Chondrocyte (in vitro differentiated cells): ENCODE measurements at regions not wholly inside any gene's neighbourhood (a gene's known extent, or its start where the extent isn't known, plus 50 kb on each side); places are given as distances from the start of the nearest gene placed in this dataset.

Experiments
- DNase-seq: peaks from one replicate; pipeline ENCODE4 v3.0.0; 2021; ENCODE audit warnings: mixed read lengths, low spot score
- H3K27ac Mint-ChIP-seq: one replicate; pipeline ENCODE4 v1.8.0; 2021; ENCODE audit warnings: mild to moderate bottlenecking, moderate library complexity, mixed read lengths; ENCODE audit not compliant: unreplicated experiment
- H3K27me3 Mint-ChIP-seq: 2 replicates; pipeline ENCODE4 v1.8.0; 2021; ENCODE audit warnings: low read depth, mixed read lengths
- H3K36me3 Mint-ChIP-seq: 2 replicates; pipeline ENCODE4 v1.8.0; 2021; ENCODE audit warnings: low read depth, mixed read lengths
- H3K4me1 Mint-ChIP-seq: 2 replicates; pipeline ENCODE4 v1.8.0; 2021; ENCODE audit warnings: low read depth, mild to moderate bottlenecking, mixed read lengths
- H3K4me3 Mint-ChIP-seq: one replicate; pipeline ENCODE4 v1.8.0; 2021; ENCODE audit warnings: mild to moderate bottlenecking, moderate library complexity, mixed read lengths; ENCODE audit not compliant: unreplicated experiment
- H3K9me3 Mint-ChIP-seq: 2 replicates; pipeline ENCODE4 v1.8.0; 2021; ENCODE audit warnings: low read depth, mixed read lengths
- CTCF ChIP-seq: fragments of 200-600 bp; sonication (generic); IDR thresholded peaks from 2 replicates; pipeline ENCODE4 v1.5.0; 2021; ENCODE audit warnings: antibody characterized with exemption, mild to moderate bottlenecking, moderate library complexity

DNA sequence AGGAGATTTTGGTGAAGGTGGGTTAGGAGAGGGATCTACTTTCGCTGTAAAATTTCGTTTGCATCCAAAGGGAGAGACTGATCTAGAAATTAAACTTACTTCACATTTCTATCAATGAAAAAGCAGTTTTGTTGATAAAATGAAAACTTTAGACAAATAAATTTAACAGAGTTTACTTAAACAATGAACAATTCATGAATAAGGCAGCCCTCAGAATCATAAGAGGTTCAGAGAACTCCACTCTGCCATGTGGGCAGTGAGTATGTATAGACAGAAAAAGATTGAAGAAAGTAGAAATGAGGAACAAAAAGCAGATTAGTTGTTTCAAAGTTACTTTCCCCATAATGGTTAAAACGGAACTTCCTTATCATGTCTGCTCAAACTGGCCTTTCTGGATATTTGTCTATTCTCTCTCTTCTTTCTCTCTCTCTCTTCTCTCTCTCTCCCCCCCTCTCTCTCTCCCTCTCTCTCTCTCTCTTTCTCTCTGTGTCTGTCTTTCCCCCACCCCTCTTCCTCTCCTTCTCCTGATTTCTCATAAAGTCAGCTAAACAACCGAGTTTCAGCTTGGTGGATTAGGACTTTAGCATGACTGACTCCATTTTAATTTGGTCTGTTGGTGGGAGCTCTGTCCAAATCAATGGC is 248.9 kb downstream of the TJP1 start:
- H3K27ac Mint-ChIP-seq, result no peak overlapping the region
- no peak for DNase-seq
- no peak for TF ChIP-seq CTCF
- H3K36me3 Mint-ChIP-seq, result peaks cover 6% of the 10 kb centered on the region
- peaks cover 13% of the 10 kb centered on the region for H3K4me1 Mint-ChIP-seq
- peaks cover 56% of the 10 kb centered on the region for H3K27me3 Mint-ChIP-seq
- H3K4me3 Mint-ChIP-seq, result no peak overlapping the region
- peaks cover 25% of the 10 kb centered on the region for H3K9me3 Mint-ChIP-seq

DNA sequence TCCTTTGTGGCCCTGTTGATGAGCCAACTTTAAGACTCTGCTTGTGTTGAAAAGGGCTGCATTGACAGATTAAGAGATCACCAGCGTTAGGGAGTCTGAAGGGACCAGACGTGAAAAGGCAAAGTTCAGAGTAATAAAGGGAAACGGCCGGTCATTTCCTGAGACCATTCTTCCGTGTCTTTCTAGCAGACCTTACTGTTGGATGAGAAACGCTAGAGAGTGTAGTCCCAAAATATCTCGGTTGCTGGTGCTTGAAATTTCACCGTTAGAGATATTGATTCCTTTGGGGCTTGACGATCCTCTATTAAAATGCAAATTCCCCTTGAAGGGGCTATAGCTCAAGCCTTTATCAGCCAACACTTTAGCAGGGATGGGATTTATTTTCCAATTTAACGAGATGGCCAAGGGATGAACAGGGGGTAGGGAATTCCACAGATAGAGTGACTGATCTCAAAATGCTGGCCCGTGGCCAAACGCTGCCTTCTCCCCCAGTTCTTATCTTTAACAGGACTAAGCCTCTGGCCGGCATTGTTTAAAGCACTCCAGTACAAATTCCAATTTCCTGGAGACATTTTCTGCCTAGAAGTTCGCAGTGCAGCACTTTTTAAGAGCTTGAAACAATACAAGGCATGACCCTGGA is 250.4 kb downstream of the TJP1 start:
- no peak for TF ChIP-seq CTCF
- Mint-ChIP-seq H3K36me3 (peaks cover 6% of the 10 kb centered on the region), H3K4me1 (peaks cover 13% of the 10 kb centered on the region), H3K27ac (no peak overlapping the region), H3K27me3 (peaks cover 59% of the 10 kb centered on the region), H3K9me3 (peaks cover 25% of the 10 kb centered on the region), H3K4me3 (peak overlapping the region; percentile 29)
- no peak for DNase-seq

- TF ChIP-seq CTCF, result no peak
- H3K36me3 Mint-ChIP-seq, result peaks cover 6% of the 10 kb centered on the region
- H3K9me3 Mint-ChIP-seq, result peaks cover 20% of the 10 kb centered on the region
- peaks cover 56% of the 10 kb centered on the region for H3K27me3 Mint-ChIP-seq
- DNase-seq, result no peak
- no peak overlapping the region for H3K27ac Mint-ChIP-seq
- H3K4me1 Mint-ChIP-seq, result peaks cover 13% of the 10 kb centered on the region
- peak overlapping the region; percentile 58 for H3K4me3 Mint-ChIP-seq
Measured at GRCh38 chr15:29570948-29571791, 251.1 kb downstream of the TJP1 start.

GRCh38 chr15:29570121-29570947 is 251.9 kb downstream of the TJP1 start:
- Mint-ChIP-seq H3K4me1 (peaks cover 13% of the 10 kb centered on the region), H3K27ac (no peak overlapping the region), H3K36me3 (peaks cover 6% of the 10 kb centered on the region), H3K27me3 (peaks cover 50% of the 10 kb centered on the region), H3K4me3 (no peak overlapping the region), H3K9me3 (peaks cover 14% of the 10 kb centered on the region)
- peak; percentile 14 for TF ChIP-seq CTCF
- no peak for DNase-seq
